Retinal pigment epithelial cell (primary cell): ENCODE measurements at regions not wholly inside any gene's neighbourhood (a gene's known extent, or its start where the extent isn't known, plus 50 kb on each side); places are given as distances from the start of the nearest gene placed in this dataset.

Source experiments
- DNase-seq: peaks from one replicate; pipeline ENCODE4 v3.0.0-alpha.2; 2010; ENCODE audit warnings: low read depth
- H3K4me3 ChIP-seq: 2 replicates; pipeline ENCODE4 v1.5.1; 2011; ENCODE audit warnings: mild to moderate bottlenecking, low read length, control low read depth, moderate library complexity
- CTCF ChIP-seq: conservative IDR thresholded peaks from 2 replicates; pipeline ENCODE4 v1.5.1; 2011; ENCODE audit warnings: low read depth, low read length, control low read depth, inconsistent platforms

- H3K4me3 ChIP-seq = no peak overlapping the region
- TF ChIP-seq CTCF = no peak
- no peak for DNase-seq
Observed at GRCh38 chr7:155964543-155964942, 152.3 kb upstream of the SHH start.

GRCh38 chr7:155963771-155964195 lies 151.5 kb upstream of the SHH start:
- DNase-seq = no peak
- no peak overlapping the region for H3K4me3 ChIP-seq
- TF ChIP-seq CTCF = no peak

- H3K4me3 ChIP-seq = no peak overlapping the region
- no peak for TF ChIP-seq CTCF
- DNase-seq = no peak
Observed at GRCh38 chr7:155963356-155963755, 151.1 kb upstream of the SHH start.

GRCh38 chr7:155962968-155963300 lies 150.7 kb upstream of the SHH start:
- DNase-seq = no peak
- H3K4me3 ChIP-seq = no peak overlapping the region
- no peak for TF ChIP-seq CTCF

- peak; percentile 43 for DNase-seq
- TF ChIP-seq CTCF = no peak
Observed at GRCh38 chr7:155962191-155962967, 150.1 kb upstream of the SHH start.

GRCh38 chr7:155961241-155962190 lies 149.3 kb upstream of the SHH start:
- no peak overlapping the region for H3K4me3 ChIP-seq
- DNase-seq = peak; percentile 83
- TF ChIP-seq CTCF = no peak

More at GRCh38 chr7:155962191-155962967, 150.1 kb upstream of the SHH start:
- no peak overlapping the region for H3K4me3 ChIP-seq
